ENCODE measurements at regions not wholly inside any gene's neighbourhood (a gene's known extent, or its start where the extent isn't known, plus 50 kb on each side); places are given as distances from the start of the nearest gene placed in this dataset.
"Not testable (repeated sequence)": the region's sequence is repeated elsewhere in the genome, so short reads cannot be mapped to it uniquely, and the experiment has no call there.

DNA sequence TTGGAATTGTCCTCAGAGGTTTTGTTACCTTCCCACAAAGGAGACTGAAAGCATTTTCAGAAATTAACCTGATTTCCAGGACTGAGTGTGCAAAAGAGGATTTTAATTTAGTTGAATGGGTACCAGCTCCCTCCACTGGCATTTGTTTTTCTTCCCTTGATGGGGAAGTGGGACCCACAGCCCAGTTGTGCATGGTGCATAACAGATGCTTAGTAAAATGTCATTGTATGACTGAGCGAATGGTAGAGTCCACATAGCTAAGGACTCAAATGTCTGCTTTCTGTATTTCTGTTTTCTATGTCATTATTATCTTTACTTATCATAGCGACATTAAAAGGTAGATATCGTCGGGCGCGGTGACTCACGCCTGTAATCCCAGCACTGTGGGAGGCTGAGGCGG, 75.5 kb upstream of the RAPH1 start:
- intact Hi-C loops (cut with micrococcal nuclease), result no loop called here
- H3K36me3 Mint-ChIP-seq (ENCODE audit: low read depth), result no peaks in the 10 kb centered on the region
- H3K4me3 Mint-ChIP-seq (ENCODE audit: low read depth), result no peak overlapping the region
- no peaks in the 10 kb centered on the region for H3K9me3 Mint-ChIP-seq
- no peak for DNase-seq (ENCODE audit: low spot score)
- peaks cover 2% of the 10 kb centered on the region for H3K4me1 Mint-ChIP-seq (ENCODE audit: low read depth)
- peaks cover 11% of the 10 kb centered on the region for H3K27me3 Mint-ChIP-seq (ENCODE audit: low read depth)
- no peak overlapping the region for H3K27ac Mint-ChIP-seq

GRCh38 chr2:203612246-203612645, 77.1 kb upstream of the RAPH1 start:
- Mint-ChIP-seq H3K4me1 (ENCODE audit: low read depth) (peaks cover 2% of the 10 kb centered on the region), H3K27me3 (ENCODE audit: low read depth) (peaks cover 8% of the 10 kb centered on the region), H3K27ac (no peak overlapping the region), H3K36me3 (ENCODE audit: low read depth) (no peaks in the 10 kb centered on the region), H3K9me3 (no peaks in the 10 kb centered on the region), H3K4me3 (ENCODE audit: low read depth) (no peak overlapping the region)
- intact Hi-C loops (cut with micrococcal nuclease), result no loop called here
- DNase-seq (ENCODE audit: low spot score), result no peak

DNA sequence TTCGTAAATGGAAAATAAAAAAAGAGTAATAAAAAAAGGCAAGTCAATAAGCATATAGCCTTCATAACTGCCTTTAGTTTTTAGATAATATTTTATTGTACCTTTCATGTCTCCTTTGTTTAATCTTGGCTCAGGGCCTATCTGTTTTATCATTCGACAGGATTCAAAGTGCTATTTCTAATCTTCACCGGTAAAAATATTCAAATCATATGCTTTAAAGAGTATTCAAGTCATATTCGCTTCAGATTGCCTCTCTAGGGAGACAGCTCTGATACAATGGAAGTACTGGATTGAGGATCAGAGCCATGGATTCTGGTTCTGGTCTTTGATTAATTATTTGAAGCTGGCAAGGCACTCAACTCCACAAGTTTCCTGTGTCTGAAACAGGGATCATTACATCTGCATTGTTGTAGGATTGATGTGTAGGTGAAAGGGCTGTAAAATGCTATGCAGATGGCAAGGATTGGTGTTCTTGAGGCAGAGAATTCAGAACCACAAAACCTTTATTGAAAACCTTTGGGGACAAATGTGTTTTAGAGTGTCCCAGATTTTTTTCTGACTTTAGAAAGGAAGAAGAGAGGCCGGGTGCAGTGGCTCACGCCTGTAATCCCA, 84.3 kb upstream of the RAPH1 start:
- Mint-ChIP-seq H3K4me3 (ENCODE audit: low read depth) (no peak overlapping the region), H3K27ac (no peak overlapping the region), H3K27me3 (ENCODE audit: low read depth) (peaks cover 4% of the 10 kb centered on the region), H3K36me3 (ENCODE audit: low read depth) (peaks cover 5% of the 10 kb centered on the region), H3K9me3 (peaks cover 26% of the 10 kb centered on the region), H3K4me1 (ENCODE audit: low read depth) (peaks cover 8% of the 10 kb centered on the region)
- intact Hi-C loops (cut with micrococcal nuclease), result no loop called here
- no peak for DNase-seq (ENCODE audit: low spot score)

- peaks cover 5% of the 10 kb centered on the region for H3K27me3 Mint-ChIP-seq (ENCODE audit: low read depth)
- H3K27ac Mint-ChIP-seq, result no peak overlapping the region
- peaks cover 8% of the 10 kb centered on the region for H3K4me1 Mint-ChIP-seq (ENCODE audit: low read depth)
- H3K4me3 Mint-ChIP-seq (ENCODE audit: low read depth), result no peak overlapping the region
- peaks cover 26% of the 10 kb centered on the region for H3K9me3 Mint-ChIP-seq
- H3K36me3 Mint-ChIP-seq (ENCODE audit: low read depth), result peaks cover 5% of the 10 kb centered on the region
- intact Hi-C loops (cut with micrococcal nuclease), result no loop called here
- no peak for DNase-seq (ENCODE audit: low spot score)
These were observed 84.4 kb upstream of the CD28 start for GRCh38 chr2:203621981-203622515.

DNA sequence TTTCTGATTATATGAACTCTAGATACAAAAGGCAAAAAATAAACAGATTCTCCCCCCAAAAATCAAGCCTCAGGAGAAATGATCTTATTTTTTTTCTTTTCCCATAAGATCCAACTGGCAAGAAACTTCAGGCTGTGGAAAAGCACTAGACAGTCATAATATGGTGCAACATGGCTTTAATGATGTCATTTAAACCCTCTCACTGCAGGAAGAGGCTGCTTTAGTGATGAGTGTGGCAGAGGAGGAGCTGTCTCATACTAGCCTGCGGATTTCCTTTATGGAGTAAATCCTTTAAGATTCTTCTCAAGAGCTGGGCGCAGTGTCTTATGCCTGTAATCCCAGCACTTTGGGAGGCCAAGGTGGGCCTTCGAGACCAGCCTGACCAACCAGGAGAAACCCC, 83.3 kb upstream of the CD28 start:
- Mint-ChIP-seq H3K27ac (no peak overlapping the region), H3K9me3 (peaks cover 26% of the 10 kb centered on the region), H3K4me3 (ENCODE audit: low read depth) (no peak overlapping the region), H3K27me3 (ENCODE audit: low read depth) (peaks cover 3% of the 10 kb centered on the region), H3K4me1 (ENCODE audit: low read depth) (peaks cover 8% of the 10 kb centered on the region), H3K36me3 (ENCODE audit: low read depth) (peaks cover 5% of the 10 kb centered on the region)
- intact Hi-C loops (cut with micrococcal nuclease), result no loop called here
- DNase-seq (ENCODE audit: low spot score), result no peak

DNA sequence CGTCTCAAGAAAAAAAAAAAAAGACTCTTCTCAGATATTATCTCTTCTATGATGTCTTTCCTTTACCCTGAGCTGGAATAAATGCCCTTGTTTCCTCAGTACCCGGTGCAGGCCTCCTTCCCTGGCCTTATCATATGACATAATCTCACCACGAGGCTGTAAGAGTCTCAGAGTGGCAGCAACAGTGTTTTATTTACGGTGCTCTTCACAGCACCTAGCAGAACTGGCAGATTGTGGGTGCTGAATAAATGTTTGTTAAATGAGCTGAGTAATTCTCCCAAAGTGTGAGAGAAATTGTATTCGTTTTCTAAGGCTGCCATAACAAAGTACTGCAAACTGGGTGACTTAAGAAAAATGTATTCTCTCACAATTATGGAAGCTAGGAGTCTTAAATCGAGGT, 82.8 kb upstream of the CD28 start:
- Mint-ChIP-seq H3K4me3 (ENCODE audit: low read depth) (no peak overlapping the region), H3K27me3 (ENCODE audit: low read depth) (peaks cover 3% of the 10 kb centered on the region), H3K9me3 (peaks cover 26% of the 10 kb centered on the region), H3K4me1 (ENCODE audit: low read depth) (peaks cover 8% of the 10 kb centered on the region), H3K27ac (no peak overlapping the region), H3K36me3 (ENCODE audit: low read depth) (peaks cover 5% of the 10 kb centered on the region)
- DNase-seq (ENCODE audit: low spot score), result no peak
- intact Hi-C loops (cut with micrococcal nuclease), result no loop called here

DNA sequence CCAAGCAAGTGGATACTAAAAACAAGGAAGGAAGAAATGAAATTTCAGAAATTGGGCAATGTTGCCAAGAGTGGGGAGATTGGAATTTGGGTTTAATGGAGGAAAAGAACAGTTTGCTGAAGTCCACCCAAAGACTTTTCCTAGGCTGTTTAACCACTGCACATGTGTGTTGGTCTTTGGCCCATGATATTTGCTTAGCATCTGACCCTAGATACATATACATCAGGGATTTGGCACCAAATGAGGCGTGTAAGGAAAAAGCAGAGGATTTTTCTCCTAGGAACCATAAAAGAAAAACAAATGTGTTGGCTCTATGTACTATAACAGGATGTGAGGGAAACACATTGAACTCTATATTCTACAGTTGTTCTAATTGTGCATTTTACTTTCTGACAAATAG, 80.7 kb upstream of the CD28 start:
- Mint-ChIP-seq H3K4me3 (ENCODE audit: low read depth) (no peak overlapping the region), H3K4me1 (ENCODE audit: low read depth) (peaks cover 8% of the 10 kb centered on the region), H3K27ac (no peak overlapping the region), H3K36me3 (ENCODE audit: low read depth) (peaks cover 5% of the 10 kb centered on the region), H3K9me3 (peaks cover 26% of the 10 kb centered on the region), H3K27me3 (ENCODE audit: low read depth) (peaks cover 3% of the 10 kb centered on the region)
- no peak for DNase-seq (ENCODE audit: low spot score)
- intact Hi-C loops (cut with micrococcal nuclease), result no loop called here

GRCh38 chr2:203626247-203626646, 80.2 kb upstream of the CD28 start:
- H3K4me1 Mint-ChIP-seq (ENCODE audit: low read depth); intact Hi-C loops (cut with micrococcal nuclease); H3K36me3 Mint-ChIP-seq (ENCODE audit: low read depth); H3K4me3 Mint-ChIP-seq (ENCODE audit: low read depth); DNase-seq (ENCODE audit: low spot score); H3K27me3 Mint-ChIP-seq (ENCODE audit: low read depth); H3K27ac Mint-ChIP-seq: not testable (repeated sequence)
- peaks cover 21% of the 10 kb centered on the region for H3K9me3 Mint-ChIP-seq

DNA sequence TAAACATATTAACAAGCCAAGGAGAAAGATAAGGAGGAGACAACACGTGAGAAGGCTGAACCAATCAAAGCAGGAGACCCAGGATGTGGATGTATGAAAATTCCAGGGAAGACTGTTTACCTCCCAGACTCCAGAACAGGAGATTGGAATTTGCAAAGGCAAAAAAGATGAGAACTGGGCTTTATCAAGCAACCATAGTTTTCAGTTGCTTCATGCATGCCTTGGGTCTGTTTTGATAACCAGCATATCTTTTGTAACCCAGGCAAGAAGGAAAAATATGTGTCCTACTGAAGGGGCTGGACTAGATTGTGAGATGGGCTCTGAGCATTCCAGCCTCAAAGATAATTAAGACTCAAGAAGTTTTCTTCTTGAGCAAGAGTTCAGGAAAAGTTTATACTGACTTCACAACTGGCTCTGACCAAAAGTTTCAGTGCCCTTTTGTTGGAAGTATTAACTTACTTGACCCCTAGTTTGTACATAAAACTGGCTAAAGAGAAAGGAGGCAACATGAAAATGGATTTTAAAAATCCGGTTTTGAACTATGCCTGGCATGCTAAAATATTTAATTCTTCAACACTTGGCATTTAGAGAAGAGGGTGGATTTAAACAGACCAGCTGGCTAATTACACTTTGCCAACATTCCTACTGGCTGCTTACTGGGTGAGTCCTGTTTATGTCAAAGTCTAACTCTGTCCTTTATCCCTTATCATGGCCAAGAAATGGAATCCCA, 79.3 kb upstream of the CD28 start:
- H3K9me3 Mint-ChIP-seq, result peaks cover 12% of the 10 kb centered on the region
- H3K27me3 Mint-ChIP-seq (ENCODE audit: low read depth), result peaks cover 3% of the 10 kb centered on the region
- no peak overlapping the region for H3K4me3 Mint-ChIP-seq (ENCODE audit: low read depth)
- H3K36me3 Mint-ChIP-seq (ENCODE audit: low read depth), result no peaks in the 10 kb centered on the region
- peaks cover 8% of the 10 kb centered on the region for H3K4me1 Mint-ChIP-seq (ENCODE audit: low read depth)
- intact Hi-C loops (cut with micrococcal nuclease), result no loop called here
- no peak for DNase-seq (ENCODE audit: low spot score)
- no peak overlapping the region for H3K27ac Mint-ChIP-seq

DNA sequence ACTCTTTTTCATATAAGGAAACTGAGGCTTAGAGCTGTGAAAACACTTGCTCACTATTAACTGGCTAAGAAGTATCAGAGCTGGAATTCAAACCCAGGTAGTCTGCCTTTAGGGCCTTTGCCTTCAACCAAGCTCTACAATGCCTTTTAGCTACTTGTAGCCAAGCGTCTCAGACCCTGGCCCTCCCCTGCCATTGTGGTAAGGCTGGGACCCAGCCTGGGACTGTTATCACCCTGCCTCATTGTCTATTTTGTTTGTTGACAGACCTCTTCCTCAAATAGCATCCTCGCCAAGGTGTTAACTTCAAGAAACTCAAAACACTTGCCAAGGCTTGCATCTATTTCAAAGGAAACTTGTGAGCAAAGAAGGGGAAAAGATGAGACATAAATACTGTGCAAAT, 76.7 kb upstream of the CD28 start:
- Mint-ChIP-seq H3K36me3 (ENCODE audit: low read depth) (no peaks in the 10 kb centered on the region), H3K27me3 (ENCODE audit: low read depth) (peaks cover 3% of the 10 kb centered on the region), H3K4me1 (ENCODE audit: low read depth) (peaks cover 3% of the 10 kb centered on the region), H3K27ac (no peak overlapping the region), H3K4me3 (ENCODE audit: low read depth) (no peak overlapping the region), H3K9me3 (no peaks in the 10 kb centered on the region)
- DNase-seq (ENCODE audit: low spot score), result no peak
- intact Hi-C loops (cut with micrococcal nuclease), result no loop called here

GRCh38 chr2:203631068-203631757, 75.2 kb upstream of the CD28 start:
- Mint-ChIP-seq H3K27me3 (ENCODE audit: low read depth) (no peaks in the 10 kb centered on the region), H3K4me1 (ENCODE audit: low read depth) (peaks cover 3% of the 10 kb centered on the region), H3K27ac (no peak overlapping the region), H3K9me3 (no peaks in the 10 kb centered on the region), H3K36me3 (ENCODE audit: low read depth) (no peaks in the 10 kb centered on the region), H3K4me3 (ENCODE audit: low read depth) (no peak overlapping the region)
- intact Hi-C loops (cut with micrococcal nuclease), result no loop called here
- no peak for DNase-seq (ENCODE audit: low spot score)

- intact Hi-C loops (cut with micrococcal nuclease), result loop anchor here (5.0 kb wide), 1 partner anchor 40 kb away; no protein-coding TSS in a partner anchor
- peaks cover 22% of the 10 kb centered on the region for H3K4me1 Mint-ChIP-seq (ENCODE audit: low read depth)
- no peaks in the 10 kb centered on the region for H3K9me3 Mint-ChIP-seq
- peak overlapping the region; percentile 15 for H3K27ac Mint-ChIP-seq
- H3K27me3 Mint-ChIP-seq (ENCODE audit: low read depth), result no peaks in the 10 kb centered on the region
- H3K36me3 Mint-ChIP-seq (ENCODE audit: low read depth), result no peaks in the 10 kb centered on the region
- no peak overlapping the region for H3K4me3 Mint-ChIP-seq (ENCODE audit: low read depth)
- DNase-seq (ENCODE audit: low spot score), result no peak
These were observed 69.6 kb upstream of the CD28 start for GRCh38 chr2:203636588-203637470.
